Natural killer cell treated with Interleukin-12 subunit alpha and Interleukin-12 subunit beta and Interleukin-15 and Interleukin-18, amount 100 ng/mL, for 72 hours (primary cell): ENCODE measurements at regions not wholly inside any gene's neighbourhood (a gene's known extent, or its start where the extent isn't known, plus 50 kb on each side); places are given as distances from the start of the nearest gene placed in this dataset.

ENCODE experiments used
- ATAC-seq, 2 donors: fragments of 150-1000 bp; cut with Tn5 transposase in 1 of 2; sonication (Bioruptor Pico), chemical (Tn5 transposase) in 1 of 2; 2 replicates each; pipeline ENCODE4 v1.10.0; 2021
- DNase-seq: peaks from one replicate; pipeline ENCODE4 v3.0.0; 2022; ENCODE audit warnings: low spot score
- H3K27ac Mint-ChIP-seq, 2 donors: 1 replicate in 1 of 2; 2 replicates in 1 of 2; pipeline ENCODE4 v1.8.0; 2022; ENCODE audit warnings: mixed read lengths in 2 of 2, mild to moderate bottlenecking in 1 of 2, moderate library complexity in 1 of 2
- H3K27me3 Mint-ChIP-seq, 2 donors: 1 replicate in 1 of 2; 2 replicates in 1 of 2; pipeline ENCODE4 v1.8.0; 2022; ENCODE audit warnings: mixed read lengths in 2 of 2
- H3K36me3 Mint-ChIP-seq: one replicate; pipeline ENCODE4 v1.8.0; 2022; ENCODE audit warnings: mixed read lengths
- H3K4me1 Mint-ChIP-seq, 2 donors: 1 replicate in 1 of 2; 2 replicates in 1 of 2; pipeline ENCODE4 v1.8.0; 2022; ENCODE audit warnings: low read depth in 2 of 2, mixed read lengths in 2 of 2, mild to moderate bottlenecking in 1 of 2
- H3K4me3 Mint-ChIP-seq: one replicate; pipeline ENCODE4 v1.8.0; 2022; ENCODE audit warnings: mixed read lengths
- H3K9me3 Mint-ChIP-seq: 2 replicates; pipeline ENCODE4 v1.8.0; 2022; ENCODE audit warnings: mixed read lengths

GRCh38 chr7:84822941-84823510, 363.8 kb downstream of the SEMA3D start:
- peaks cover 7% of the 10 kb centered on the region for H3K36me3 Mint-ChIP-seq
- ATAC-seq (no peak), DNase-seq (no peak)
- no peak overlapping the region for H3K4me3 Mint-ChIP-seq
- no peaks in the 10 kb centered on the region for H3K27me3 Mint-ChIP-seq
- H3K27ac Mint-ChIP-seq, result no peak overlapping the region
- no peaks in the 10 kb centered on the region for H3K4me1 Mint-ChIP-seq
- H3K9me3 Mint-ChIP-seq, result peaks cover 19% of the 10 kb centered on the region

- ATAC-seq (no peak), DNase-seq (no peak)
- Mint-ChIP-seq H3K27ac (no peak overlapping the region), H3K27me3 (no peaks in the 10 kb centered on the region), H3K4me3 (no peak overlapping the region), H3K4me1 (no peaks in the 10 kb centered on the region), H3K9me3 (peaks cover 19% of the 10 kb centered on the region), H3K36me3 (peaks cover 7% of the 10 kb centered on the region)
Observed at GRCh38 chr7:84821671-84822534, 365.0 kb downstream of the SEMA3D start.

- Mint-ChIP-seq H3K27me3 (no peaks in the 10 kb centered on the region), H3K27ac (no peak overlapping the region), H3K4me3 (no peak overlapping the region), H3K36me3 (peaks cover 7% of the 10 kb centered on the region), H3K9me3 (peaks cover 14% of the 10 kb centered on the region), H3K4me1 (no peaks in the 10 kb centered on the region)
- ATAC-seq (no peak), DNase-seq (no peak)
Observed at GRCh38 chr7:84820481-84820880, 366.4 kb downstream of the SEMA3D start.

- Mint-ChIP-seq H3K4me1 (no peaks in the 10 kb centered on the region), H3K9me3 (peaks cover 9% of the 10 kb centered on the region), H3K27me3 (no peaks in the 10 kb centered on the region), H3K27ac (no peak overlapping the region), H3K36me3 (no peaks in the 10 kb centered on the region), H3K4me3 (no peak overlapping the region)
- DNase-seq (no peak), ATAC-seq (no peak)
Observed at GRCh38 chr7:84817016-84817415, 369.8 kb downstream of the SEMA3D start.

- Mint-ChIP-seq H3K27me3 (no peaks in the 10 kb centered on the region), H3K36me3 (peaks cover 2% of the 10 kb centered on the region), H3K9me3 (peaks cover 9% of the 10 kb centered on the region), H3K4me3 (no peak overlapping the region), H3K27ac (no peak overlapping the region), H3K4me1 (no peaks in the 10 kb centered on the region)
- ATAC-seq, result no peak
- no peak for DNase-seq
Observed at GRCh38 chr7:84813376-84813775, 373.5 kb downstream of the SEMA3D start.

GRCh38 chr7:84812021-84812420, 374.8 kb downstream of the SEMA3D start:
- Mint-ChIP-seq H3K4me3 (no peak overlapping the region), H3K36me3 (peaks cover 8% of the 10 kb centered on the region), H3K27me3 (no peaks in the 10 kb centered on the region), H3K9me3 (peaks cover 19% of the 10 kb centered on the region), H3K4me1 (no peaks in the 10 kb centered on the region), H3K27ac (no peak overlapping the region)
- no peak for ATAC-seq
- DNase-seq, result no peak

GRCh38 chr7:84811362-84811761, 375.5 kb downstream of the SEMA3D start:
- peaks cover 8% of the 10 kb centered on the region for H3K36me3 Mint-ChIP-seq
- H3K4me3 Mint-ChIP-seq, result no peak overlapping the region
- H3K27ac Mint-ChIP-seq, result no peak overlapping the region
- no peak for ATAC-seq
- H3K9me3 Mint-ChIP-seq, result peaks cover 19% of the 10 kb centered on the region
- H3K4me1 Mint-ChIP-seq, result no peaks in the 10 kb centered on the region
- no peaks in the 10 kb centered on the region for H3K27me3 Mint-ChIP-seq
- no peak for DNase-seq

- ATAC-seq (no peak), DNase-seq (no peak)
- Mint-ChIP-seq H3K4me1 (no peaks in the 10 kb centered on the region), H3K27me3 (no peaks in the 10 kb centered on the region), H3K9me3 (peaks cover 24% of the 10 kb centered on the region), H3K27ac (no peak overlapping the region), H3K4me3 (no peak overlapping the region), H3K36me3 (peaks cover 12% of the 10 kb centered on the region)
Observed at GRCh38 chr7:84809877-84810276, 377.0 kb downstream of the SEMA3D start.

GRCh38 chr7:84803979-84804378, 382.9 kb downstream of the SEMA3D start:
- Mint-ChIP-seq H3K4me1 (no peaks in the 10 kb centered on the region), H3K27me3 (no peaks in the 10 kb centered on the region), H3K4me3 (no peak overlapping the region), H3K36me3 (peaks cover 17% of the 10 kb centered on the region), H3K27ac (no peak overlapping the region), H3K9me3 (peaks cover 31% of the 10 kb centered on the region)
- ATAC-seq (no peak), DNase-seq (no peak)

GRCh38 chr7:84801396-84801795, 385.5 kb downstream of the SEMA3D start:
- Mint-ChIP-seq H3K36me3 (peaks cover 10% of the 10 kb centered on the region), H3K27ac (no peak overlapping the region), H3K27me3 (no peaks in the 10 kb centered on the region), H3K9me3 (peaks cover 21% of the 10 kb centered on the region), H3K4me3 (no peak overlapping the region), H3K4me1 (no peaks in the 10 kb centered on the region)
- DNase-seq (no peak), ATAC-seq (no peak)

GRCh38 chr7:84800846-84801245, 386.0 kb downstream of the SEMA3D start:
- Mint-ChIP-seq H3K4me3 (no peak overlapping the region), H3K27ac (no peak overlapping the region)

GRCh38 chr7:84799106-84799505, 387.8 kb downstream of the SEMA3D start:
- H3K4me1 Mint-ChIP-seq, result no peaks in the 10 kb centered on the region
- H3K27ac Mint-ChIP-seq, result no peak overlapping the region
- no peak overlapping the region for H3K4me3 Mint-ChIP-seq
- DNase-seq (no peak), ATAC-seq (no peak)
- peaks cover 6% of the 10 kb centered on the region for H3K36me3 Mint-ChIP-seq
- H3K9me3 Mint-ChIP-seq, result peaks cover 23% of the 10 kb centered on the region
- H3K27me3 Mint-ChIP-seq, result no peaks in the 10 kb centered on the region

More at GRCh38 chr7:84800846-84801245, 386.0 kb downstream of the SEMA3D start:
- Mint-ChIP-seq H3K4me1 (no peaks in the 10 kb centered on the region), H3K36me3 (peaks cover 6% of the 10 kb centered on the region), H3K27me3 (no peaks in the 10 kb centered on the region), H3K9me3 (peaks cover 19% of the 10 kb centered on the region)
- DNase-seq (no peak), ATAC-seq (no peak)

- Mint-ChIP-seq H3K9me3 (peaks cover 6% of the 10 kb centered on the region), H3K36me3 (no peaks in the 10 kb centered on the region)
- peak in 1 of 2 donors; percentile 56 for ATAC-seq
Observed at GRCh38 chr7:84792231-84792893, 394.5 kb downstream of the SEMA3D start.

GRCh38 chr7:84790882-84791281, 396.0 kb downstream of the SEMA3D start:
- Mint-ChIP-seq H3K27ac (no peak overlapping the region), H3K4me1 (no peaks in the 10 kb centered on the region), H3K36me3 (no peaks in the 10 kb centered on the region), H3K9me3 (peaks cover 4% of the 10 kb centered on the region), H3K4me3 (no peak overlapping the region), H3K27me3 (no peaks in the 10 kb centered on the region)
- no peak for ATAC-seq
- no peak for DNase-seq

More at GRCh38 chr7:84792231-84792893, 394.5 kb downstream of the SEMA3D start:
- Mint-ChIP-seq H3K27me3 (no peaks in the 10 kb centered on the region), H3K4me1 (no peaks in the 10 kb centered on the region), H3K27ac (peak overlapping the region in 1 of 2 donors; percentile 8), H3K4me3 (no peak overlapping the region)
- DNase-seq, result no peak
